Esophagus squamous epithelium (tissue), 5 donors: ENCODE measurements at regions not wholly inside any gene's neighbourhood (a gene's known extent, or its start where the extent isn't known, plus 50 kb on each side); places are given as distances from the start of the nearest gene placed in this dataset.

Experiments used
- DNase-seq: peaks from one replicate; lab custom pipeline; 2025; lab: John Stamatoyannopoulos, UW
- H3K27ac ChIP-seq, 4 donors: fragments of 200-600 bp; sonication (generic); one replicate each; pipeline ENCODE4 v1.5.1; 2016 to 2019; ENCODE audit warnings: mild to moderate bottlenecking in 1 of 4
- H3K27me3 ChIP-seq, 4 donors: fragments of 200-600 bp; sonication (generic); 1 replicate in 3 of 4; 2 replicates in 1 of 4; pipeline versions ENCODE4 v1.5.1 to v1.6.0; 2017 to 2021; ENCODE audit warnings: antibody characterized with exemption in 1 of 4
- H3K36me3 ChIP-seq, 3 donors: fragments of 200-600 bp; sonication (generic); one replicate each; pipeline ENCODE4 v1.5.1; 2016 to 2019
- H3K4me1 ChIP-seq, 3 donors: fragments of 200-600 bp; sonication (generic); one replicate each; pipeline ENCODE4 v1.5.1; 2017 to 2019
- H3K4me3 ChIP-seq, 4 donors: fragments of 200-600 bp; sonication (generic); 1 replicate in 3 of 4; 2 replicates in 1 of 4; pipeline ENCODE4 v1.5.1; 2016 to 2019; ENCODE audit warnings: mild to moderate bottlenecking in 2 of 4, moderate library complexity in 1 of 4
- H3K9me3 ChIP-seq, 3 donors: fragments of 200-600 bp; sonication (generic); one replicate each; pipeline ENCODE4 v1.5.1; 2016 to 2019
- POLR2A ChIP-seq, 4 donors: fragments of 450-650 bp; IDR thresholded peaks; one replicate each; pipeline ENCODE4 v1.6.1; 2017; ENCODE audit warnings: antibody characterized with exemption in 4 of 4, mild to moderate bottlenecking in 4 of 4, moderate library complexity in 3 of 4
- WGBS, 2 donors: methylation state at CpG; one replicate each; pipeline ENCODE4 v1.1.5; 2018; 5-methylcytosine and 5-hydroxymethylcytosine counted together
- intact Hi-C: fragments of 100-400 bp; cut with DNase I; formaldehyde crosslinking; loops from one replicate; pipeline ENCODE4 v1.15.0; 2022
- TF ChIP-seq, protein P1 (sequence below), 6 experiments: fragments of 450-650 bp in 4 of 6; fragments of 200-600 bp in 2 of 6; sonication (generic) in 2 of 6; IDR thresholded peaks; one replicate each; pipeline ENCODE4 v1.5.1; 2016 to 2019; ENCODE audit warnings: antibody characterized with exemption in 6 of 6, mild to moderate bottlenecking in 4 of 6, moderate library complexity in 4 of 6
- donor health status: DM: yes; HTN: yes; CAD: no.

DNA sequence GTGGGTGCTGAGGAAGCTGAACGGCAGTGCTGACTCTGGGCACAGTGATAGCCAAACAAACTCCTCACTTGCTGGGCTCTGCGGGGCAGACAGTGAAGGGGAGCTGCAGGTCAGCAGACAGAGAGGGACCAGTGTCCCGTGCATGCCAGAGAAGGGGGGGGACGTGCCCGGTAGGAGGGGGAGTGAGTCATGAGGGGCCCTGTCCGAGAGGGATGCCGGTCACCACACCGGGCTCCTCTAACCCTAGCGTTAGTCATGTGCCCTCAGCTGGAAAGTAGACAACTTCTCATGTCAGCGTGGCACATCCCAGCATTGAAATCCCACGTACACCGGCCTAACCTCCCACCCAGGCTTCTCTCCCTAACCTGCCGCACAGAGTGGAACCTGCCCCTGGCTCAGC lies 117.1 kb upstream of the DPP6 start:
- WGBS, 2 donors: 69 to 92% methylated on average over 2 to 11 of the region's 13 CpGs
- Histone ChIP-seq H3K36me3 (no peaks in the 10 kb centered on the region), H3K4me3 (no peak overlapping the region), H3K9me3 (no peaks in the 10 kb centered on the region), H3K27me3 (no peaks in the 10 kb centered on the region), H3K4me1 (no peaks in the 10 kb centered on the region), H3K27ac (no peak overlapping the region)
- no peak for DNase-seq
- TF ChIP-seq POLR2A (IDR thresholded peaks at IDR 0.05): no peak
- TF ChIP-seq, protein P1, sequence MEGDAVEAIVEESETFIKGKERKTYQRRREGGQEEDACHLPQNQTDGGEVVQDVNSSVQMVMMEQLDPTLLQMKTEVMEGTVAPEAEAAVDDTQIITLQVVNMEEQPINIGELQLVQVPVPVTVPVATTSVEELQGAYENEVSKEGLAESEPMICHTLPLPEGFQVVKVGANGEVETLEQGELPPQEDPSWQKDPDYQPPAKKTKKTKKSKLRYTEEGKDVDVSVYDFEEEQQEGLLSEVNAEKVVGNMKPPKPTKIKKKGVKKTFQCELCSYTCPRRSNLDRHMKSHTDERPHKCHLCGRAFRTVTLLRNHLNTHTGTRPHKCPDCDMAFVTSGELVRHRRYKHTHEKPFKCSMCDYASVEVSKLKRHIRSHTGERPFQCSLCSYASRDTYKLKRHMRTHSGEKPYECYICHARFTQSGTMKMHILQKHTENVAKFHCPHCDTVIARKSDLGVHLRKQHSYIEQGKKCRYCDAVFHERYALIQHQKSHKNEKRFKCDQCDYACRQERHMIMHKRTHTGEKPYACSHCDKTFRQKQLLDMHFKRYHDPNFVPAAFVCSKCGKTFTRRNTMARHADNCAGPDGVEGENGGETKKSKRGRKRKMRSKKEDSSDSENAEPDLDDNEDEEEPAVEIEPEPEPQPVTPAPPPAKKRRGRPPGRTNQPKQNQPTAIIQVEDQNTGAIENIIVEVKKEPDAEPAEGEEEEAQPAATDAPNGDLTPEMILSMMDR (IDR thresholded peaks at IDR 0.05): no peak
- intact Hi-C loops: no loop called here

DNA sequence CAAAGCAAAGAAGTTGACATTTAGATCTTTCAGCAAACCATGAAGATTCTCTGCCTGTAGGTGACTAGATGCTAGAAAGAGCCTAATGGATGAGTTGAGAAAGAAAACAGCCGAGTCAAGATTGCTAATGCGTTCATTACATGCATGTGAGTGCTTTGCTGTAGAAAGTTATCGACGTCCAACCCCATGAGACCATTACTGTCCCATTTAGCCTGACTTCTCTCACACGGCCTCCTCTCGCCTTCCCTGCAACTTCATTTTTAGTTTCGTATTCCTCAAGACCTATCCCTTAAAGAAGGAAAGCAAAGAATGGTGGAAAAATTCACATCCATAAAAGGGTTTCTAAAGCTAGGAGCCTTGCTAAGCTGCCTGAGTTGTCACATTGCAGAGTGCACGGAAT lies 113.7 kb upstream of the DPP6 start:
- Histone ChIP-seq H3K27ac (no peak overlapping the region), H3K36me3 (no peaks in the 10 kb centered on the region), H3K4me1 (no peaks in the 10 kb centered on the region), H3K9me3 (no peaks in the 10 kb centered on the region), H3K4me3 (no peak overlapping the region), H3K27me3 (no peaks in the 10 kb centered on the region)
- WGBS, 2 donors: 87 to 93% methylated on average over 8 of the region's 8 CpGs
- DNase-seq: no peak
- TF ChIP-seq, protein P1 (IDR thresholded peaks at IDR 0.05): no peak
- TF ChIP-seq POLR2A (IDR thresholded peaks at IDR 0.05): no peak
- intact Hi-C loops: no loop called here

DNA sequence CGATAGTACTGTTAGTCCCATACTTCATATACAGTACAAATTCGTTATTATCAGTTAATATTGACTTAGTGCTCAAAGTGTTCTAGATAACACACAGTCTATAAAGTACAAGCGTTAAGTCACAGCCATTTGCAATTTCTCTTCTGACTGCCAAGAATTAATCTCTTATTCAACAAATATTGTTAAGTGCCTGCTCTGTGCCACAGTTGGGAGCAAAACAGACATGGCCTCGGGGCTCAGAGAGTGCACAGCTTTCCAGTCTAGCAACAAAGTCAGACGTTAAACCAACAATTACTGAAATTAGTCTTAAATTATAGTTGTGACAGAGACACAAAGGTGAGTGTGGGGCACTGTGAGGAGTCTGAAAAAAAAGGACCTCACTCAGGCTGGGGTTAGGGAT lies 113.0 kb upstream of the DPP6 start:
- no peaks in the 10 kb centered on the region for H3K36me3 ChIP-seq
- no peaks in the 10 kb centered on the region for H3K27me3 ChIP-seq
- H3K4me3 ChIP-seq: no peak overlapping the region
- TF ChIP-seq, protein P1 (IDR thresholded peaks at IDR 0.05): no peak
- TF ChIP-seq POLR2A (IDR thresholded peaks at IDR 0.05): no peak
- intact Hi-C loops: no loop called here
- H3K9me3 ChIP-seq: no peaks in the 10 kb centered on the region
- no peaks in the 10 kb centered on the region for H3K4me1 ChIP-seq
- WGBS, 2 donors: 14 to 19% methylated on average over 5 of the region's 5 CpGs
- no peak for DNase-seq
- no peak overlapping the region for H3K27ac ChIP-seq

DNA sequence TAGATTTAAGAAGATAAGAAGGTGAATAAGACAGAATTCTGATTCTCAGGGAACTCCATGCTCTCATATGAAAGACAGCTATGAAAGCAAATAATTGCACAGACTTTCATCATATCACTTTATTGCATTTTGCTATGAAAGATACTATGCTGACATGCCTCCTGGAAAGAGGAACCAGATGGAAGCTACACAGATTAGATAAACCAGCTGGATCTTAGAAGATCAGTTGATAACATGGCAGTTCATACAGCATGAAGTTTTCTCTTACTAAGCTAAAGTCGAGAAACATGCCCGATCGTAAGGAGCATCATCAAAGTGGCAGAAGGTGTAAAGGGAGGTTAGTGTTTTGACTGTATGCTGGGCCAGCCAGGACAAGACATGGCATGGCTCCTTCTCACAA lies 112.5 kb upstream of the DPP6 start:
- intact Hi-C loops: no loop called here
- Histone ChIP-seq H3K9me3 (no peaks in the 10 kb centered on the region), H3K4me3 (no peak overlapping the region), H3K36me3 (no peaks in the 10 kb centered on the region), H3K4me1 (no peaks in the 10 kb centered on the region), H3K27me3 (no peaks in the 10 kb centered on the region), H3K27ac (no peak overlapping the region)
- 31 to 78% methylated on average over 3 of the region's 3 CpGs for WGBS, 2 donors
- no peak for TF ChIP-seq POLR2A (IDR thresholded peaks at IDR 0.05)
- TF ChIP-seq, protein P1 (IDR thresholded peaks at IDR 0.05): no peak
- no peak for DNase-seq

DNA sequence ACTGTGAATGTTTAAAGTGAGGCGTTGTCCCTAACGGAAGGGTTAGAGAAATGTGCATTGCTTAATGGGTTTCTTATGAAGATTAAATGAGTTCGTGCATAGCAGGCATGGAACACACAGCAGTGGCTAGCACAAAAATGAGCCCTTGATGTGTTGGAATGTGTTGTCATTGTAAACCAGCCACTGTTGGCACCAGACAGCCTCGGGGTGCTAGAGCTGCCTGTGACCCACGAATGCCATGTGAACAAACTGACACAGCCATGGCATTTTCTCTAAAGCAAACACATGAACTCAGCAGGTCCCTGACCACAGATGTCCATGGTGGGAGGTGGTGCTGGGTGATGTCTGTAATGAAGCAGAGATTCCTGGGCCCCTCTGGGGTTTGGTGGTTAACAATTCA lies 111.1 kb upstream of the DPP6 start:
- TF ChIP-seq POLR2A (IDR thresholded peaks at IDR 0.05): no peak
- TF ChIP-seq, protein P1 (IDR thresholded peaks at IDR 0.05): no peak

More for the DNA sequence above, 111.1 kb upstream of the DPP6 start:
- no peak for DNase-seq
- Histone ChIP-seq H3K4me1 (no peaks in the 10 kb centered on the region), H3K4me3 (no peak overlapping the region), H3K27ac (no peak overlapping the region), H3K27me3 (no peaks in the 10 kb centered on the region), H3K9me3 (no peaks in the 10 kb centered on the region), H3K36me3 (no peaks in the 10 kb centered on the region)
- intact Hi-C loops: no loop called here
- WGBS, 2 donors: 57 to 63% methylated on average over 5 of the region's 5 CpGs
